ENCODE measurements at regions not wholly inside any gene's neighbourhood (a gene's known extent, or its start where the extent isn't known, plus 50 kb on each side); places are given as distances from the start of the nearest gene placed in this dataset.
"Not testable (repeated sequence)": the region's sequence is repeated elsewhere in the genome, so short reads cannot be mapped to it uniquely, and the experiment has no call there.

DNA sequence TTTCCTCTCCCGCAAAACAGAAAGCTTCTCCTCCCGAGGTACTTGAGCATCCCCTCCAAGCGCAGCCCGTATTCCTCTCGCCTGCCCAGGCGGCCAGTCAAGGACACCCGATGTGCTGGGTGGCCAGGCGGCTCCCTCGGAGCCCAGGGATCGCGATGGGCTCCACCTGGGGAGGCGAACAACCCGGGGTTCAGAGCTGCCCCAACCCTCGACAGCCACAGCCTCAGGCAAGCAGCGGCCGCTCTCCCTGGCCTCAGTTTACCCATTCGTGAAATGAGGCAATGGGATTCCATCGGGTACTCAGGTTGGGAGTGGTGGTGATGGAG lies 147.4 kb downstream of the CYP26A1 start:
- DNase-seq (ENCODE audit: low spot score), result no peak

DNA sequence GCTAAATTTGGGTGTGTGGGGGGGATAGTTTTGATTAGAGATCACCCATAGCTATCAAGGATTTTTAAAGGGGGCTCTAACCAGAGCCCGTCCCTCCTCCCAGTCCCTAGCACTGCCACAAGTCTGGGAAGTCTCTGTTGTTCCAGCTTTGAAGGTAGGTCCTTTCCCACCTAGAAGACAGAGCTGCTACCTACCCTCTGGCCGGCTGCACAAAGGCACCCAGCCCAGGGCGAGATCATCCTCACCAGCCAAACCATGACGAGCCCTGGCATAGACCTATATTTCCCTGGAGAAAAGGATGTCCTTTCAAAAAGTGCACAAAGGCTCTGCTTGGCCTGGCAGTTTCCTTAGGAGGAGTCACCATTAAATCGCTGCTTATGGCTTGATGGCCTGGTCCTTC lies 147.8 kb downstream of the CYP26A1 start:
- no peak for DNase-seq (ENCODE audit: low spot score)

DNA sequence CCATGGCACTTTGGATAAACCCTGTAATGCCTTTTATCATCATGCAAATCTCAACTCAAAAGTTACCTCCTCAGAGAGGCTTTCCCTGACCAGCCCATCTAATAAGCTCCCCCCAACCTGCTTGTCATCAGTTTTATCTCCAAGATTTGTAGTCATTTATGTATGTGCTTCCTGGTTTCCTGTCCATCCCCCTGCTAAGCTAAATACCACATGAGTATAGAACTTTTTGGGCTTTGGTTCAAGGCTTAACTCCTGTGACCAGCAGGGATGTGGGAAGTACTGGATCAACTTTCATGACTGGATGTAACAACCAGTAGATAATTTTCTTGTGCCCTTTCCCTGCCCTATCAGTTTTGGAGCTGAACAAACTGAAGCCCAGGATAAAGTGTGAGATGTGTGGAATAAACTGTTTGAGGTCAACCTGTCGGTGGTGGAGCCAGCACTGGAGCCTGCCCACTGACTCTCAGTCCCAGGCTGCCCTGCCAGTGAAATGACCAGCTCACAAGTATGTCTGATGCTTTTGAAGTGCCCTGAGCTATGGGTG lies 148.6 kb downstream of the CYP26A1 start:
- DNase-seq (ENCODE audit: low spot score), result no peak

DNA sequence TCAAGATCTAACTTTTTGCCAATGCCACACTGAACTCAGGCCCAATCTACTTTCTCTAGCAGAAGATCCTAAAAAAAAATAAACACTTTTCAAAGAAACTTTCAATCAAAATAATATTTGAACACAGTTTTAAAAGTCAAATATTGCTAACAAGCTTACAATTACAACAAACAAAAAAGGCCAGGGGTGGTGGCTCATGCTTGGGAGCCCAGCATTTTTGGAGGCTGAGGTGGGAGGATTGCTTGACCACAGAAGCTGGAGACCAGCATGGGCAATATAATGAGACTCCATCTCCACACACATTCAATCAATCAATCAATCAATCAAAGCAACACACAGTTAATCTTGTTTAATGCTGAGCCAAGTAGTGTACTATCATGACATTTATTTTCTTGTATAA lies 149.2 kb downstream of the CYP26A1 start:
- DNase-seq (ENCODE audit: low spot score), result no peak

DNA sequence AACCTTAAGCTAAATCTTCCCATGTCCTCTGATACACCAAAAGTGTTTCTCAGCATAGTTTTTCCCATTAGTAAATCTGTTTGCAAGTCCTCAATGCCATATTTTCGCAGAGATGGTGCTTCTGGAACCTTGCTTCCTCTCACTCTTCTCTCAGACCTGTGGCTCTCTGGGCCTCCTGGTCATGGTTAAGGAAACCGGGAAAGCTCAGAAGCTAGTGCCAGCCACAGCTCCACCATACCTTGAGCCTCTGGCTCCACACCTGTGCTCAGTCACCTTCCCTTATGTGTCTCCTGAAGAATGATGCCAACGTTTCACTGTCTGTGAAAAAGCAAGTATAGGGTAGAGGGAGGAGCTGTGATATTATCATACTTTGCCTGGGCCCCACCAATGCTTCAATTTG lies 149.6 kb downstream of the CYP26A1 start:
- no peak for DNase-seq (ENCODE audit: low spot score)

DNA sequence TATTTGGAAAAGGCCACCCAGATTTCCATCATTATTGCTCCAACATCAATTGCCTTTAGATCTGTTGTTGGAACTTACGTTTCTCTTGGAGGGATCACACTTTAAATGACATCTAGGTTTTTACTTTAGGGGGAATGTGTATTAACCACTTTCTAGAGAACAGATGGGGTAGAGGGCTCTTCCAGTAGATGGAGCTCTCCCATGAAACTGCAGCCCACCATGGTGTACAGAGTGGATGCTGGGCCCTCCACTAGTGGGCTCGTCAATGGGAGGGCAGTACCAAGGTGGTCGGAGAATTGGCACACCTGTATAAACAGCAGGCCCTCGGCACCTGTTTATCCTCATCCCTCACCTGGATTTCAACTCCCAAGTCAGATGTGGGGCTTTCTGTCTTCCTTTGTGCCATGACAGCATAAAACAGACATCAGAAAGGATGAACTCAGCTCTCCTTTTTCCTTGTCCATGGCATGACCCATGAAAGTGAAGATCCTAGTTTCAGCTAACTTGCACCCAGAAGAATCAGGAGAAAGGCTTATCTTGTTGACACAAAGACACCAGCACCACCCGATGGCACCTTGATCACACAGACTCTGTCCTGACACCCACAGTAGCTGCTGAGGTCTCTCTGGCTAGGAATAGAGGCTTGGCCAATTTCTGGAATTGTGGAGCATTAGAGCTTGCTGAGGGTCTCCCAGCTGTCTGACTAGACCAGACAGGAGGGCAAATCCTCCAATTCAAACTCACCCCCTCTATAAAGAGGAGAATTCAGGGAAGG lies 150.5 kb downstream of the CYP26A1 start:
- DNase-seq (ENCODE audit: low spot score), result no peak

DNA sequence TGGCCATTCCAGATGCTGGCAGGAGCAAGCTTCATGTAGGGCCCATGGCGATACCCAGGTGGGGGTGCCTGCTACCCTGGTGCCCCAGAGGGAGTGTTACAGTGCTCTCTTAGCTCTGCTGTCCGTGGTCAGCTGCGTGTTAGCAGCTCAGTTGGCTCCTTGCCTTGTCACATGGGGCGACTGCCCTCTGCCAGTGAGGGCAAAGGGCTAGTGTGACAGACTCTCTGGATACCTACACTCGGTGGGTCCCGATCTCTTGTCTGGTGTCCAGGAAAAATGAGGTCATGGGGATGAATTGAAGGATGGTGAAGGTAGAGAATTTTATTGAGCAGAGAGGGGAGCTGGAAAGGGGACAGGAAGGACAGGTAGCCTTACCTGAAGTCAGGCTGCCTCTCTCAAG lies 152.2 kb downstream of the CYP26A1 start:
- no peak for DNase-seq (ENCODE audit: low spot score)

DNA sequence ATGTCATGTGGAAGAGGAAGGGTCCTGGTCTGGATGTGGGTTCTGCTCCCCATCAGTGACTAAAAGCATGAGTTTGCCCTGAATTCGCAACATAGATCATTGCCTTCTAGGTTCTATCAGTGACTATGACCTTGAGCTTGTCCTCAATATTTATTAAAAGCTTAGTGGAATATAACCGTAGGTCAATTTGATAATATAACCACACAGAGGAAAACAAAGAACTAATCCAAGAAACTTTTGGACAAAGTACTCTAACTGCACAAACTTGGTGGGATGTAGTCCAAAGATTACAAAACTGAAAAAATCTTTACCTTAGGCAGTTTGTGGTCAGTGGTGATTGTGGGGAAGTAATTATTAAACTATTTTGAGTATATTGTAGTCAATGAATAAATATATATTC lies 152.9 kb downstream of the CYP26A1 start:
- DNase-seq (ENCODE audit: low spot score), result no peak

DNA sequence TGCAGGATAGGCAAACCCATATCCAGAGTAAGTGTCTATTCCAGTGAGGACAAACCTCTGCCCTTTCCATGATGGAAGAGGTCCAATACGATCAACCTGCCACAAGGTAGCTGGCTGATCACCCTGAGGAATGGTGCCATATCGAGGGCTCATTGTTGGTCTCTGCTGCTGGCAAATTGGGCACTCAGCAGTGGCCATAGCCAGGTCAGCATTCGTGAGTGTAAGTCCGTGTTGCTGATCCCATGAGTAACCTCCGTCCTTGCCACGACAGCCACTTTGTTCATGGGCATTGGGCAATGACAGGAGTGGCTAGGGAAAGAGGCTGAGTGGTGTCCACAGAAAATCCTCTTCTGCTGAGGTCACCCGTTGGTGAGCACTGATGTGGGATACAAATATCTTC lies 156.9 kb downstream of the CYP26A1 start:
- DNase-seq (ENCODE audit: low spot score), result not testable (repeated sequence)

DNA sequence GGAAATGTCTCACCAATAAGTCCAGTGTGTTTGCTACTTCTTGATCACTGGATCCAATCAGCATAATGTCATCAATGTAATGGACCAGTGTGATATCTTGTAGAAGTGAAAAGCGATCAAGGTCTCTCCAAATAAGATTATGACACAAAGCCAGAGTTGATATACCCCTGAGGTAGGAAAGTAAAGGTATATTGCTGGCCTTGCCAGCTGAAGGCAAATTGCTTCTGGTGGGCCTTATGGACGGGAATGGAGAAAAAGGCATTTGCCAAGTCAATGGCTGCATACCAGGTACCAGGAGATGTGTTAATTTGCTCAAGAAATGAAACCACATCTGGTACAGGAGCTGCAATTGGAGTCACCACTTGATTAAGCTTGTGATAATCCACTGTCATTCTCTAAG lies 158.5 kb downstream of the CYP26A1 start:
- not testable (repeated sequence) for DNase-seq (ENCODE audit: low spot score)

DNA sequence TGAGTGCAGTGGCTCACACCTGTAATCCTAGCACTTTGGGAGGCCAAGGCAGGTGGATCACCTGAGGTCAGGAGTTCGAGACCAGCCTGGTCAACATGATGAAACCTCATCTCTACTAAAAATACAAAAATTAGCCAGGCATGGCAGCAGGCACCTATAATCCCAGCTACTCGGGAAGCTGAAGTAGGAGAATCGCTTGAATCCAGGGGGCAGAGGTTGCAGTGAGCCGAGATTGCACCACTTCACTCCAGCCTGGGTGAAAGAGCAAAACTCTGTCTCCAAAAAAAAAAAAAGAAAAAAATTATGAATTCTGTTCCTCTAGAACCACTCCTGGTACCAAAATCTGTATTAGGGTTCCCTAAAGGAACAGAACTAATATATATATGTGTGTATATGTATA lies 161.2 kb downstream of the CYP26A1 start:
- DNase-seq (ENCODE audit: low spot score), result not testable (repeated sequence)

DNA sequence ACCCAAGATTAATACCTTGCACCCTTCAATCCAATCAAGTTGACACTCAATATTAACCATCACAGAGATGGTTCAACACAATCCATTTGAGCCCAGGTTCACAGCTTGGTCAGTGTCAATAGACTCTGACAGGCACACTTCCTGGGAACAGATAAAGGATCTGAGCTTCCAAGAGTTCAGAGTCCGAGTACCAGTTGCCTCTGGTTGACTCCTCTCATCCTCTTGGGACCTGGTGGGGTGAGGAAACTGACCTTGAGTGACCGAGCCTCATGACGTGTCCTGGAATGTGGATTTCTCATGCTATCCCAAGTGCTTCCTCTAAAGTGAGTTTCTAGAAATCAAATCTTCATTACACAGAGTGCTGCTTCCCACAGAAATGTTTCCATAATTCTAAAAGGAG lies 162.0 kb downstream of the CYP26A1 start:
- peak; percentile 90 for DNase-seq (ENCODE audit: low spot score)

DNA sequence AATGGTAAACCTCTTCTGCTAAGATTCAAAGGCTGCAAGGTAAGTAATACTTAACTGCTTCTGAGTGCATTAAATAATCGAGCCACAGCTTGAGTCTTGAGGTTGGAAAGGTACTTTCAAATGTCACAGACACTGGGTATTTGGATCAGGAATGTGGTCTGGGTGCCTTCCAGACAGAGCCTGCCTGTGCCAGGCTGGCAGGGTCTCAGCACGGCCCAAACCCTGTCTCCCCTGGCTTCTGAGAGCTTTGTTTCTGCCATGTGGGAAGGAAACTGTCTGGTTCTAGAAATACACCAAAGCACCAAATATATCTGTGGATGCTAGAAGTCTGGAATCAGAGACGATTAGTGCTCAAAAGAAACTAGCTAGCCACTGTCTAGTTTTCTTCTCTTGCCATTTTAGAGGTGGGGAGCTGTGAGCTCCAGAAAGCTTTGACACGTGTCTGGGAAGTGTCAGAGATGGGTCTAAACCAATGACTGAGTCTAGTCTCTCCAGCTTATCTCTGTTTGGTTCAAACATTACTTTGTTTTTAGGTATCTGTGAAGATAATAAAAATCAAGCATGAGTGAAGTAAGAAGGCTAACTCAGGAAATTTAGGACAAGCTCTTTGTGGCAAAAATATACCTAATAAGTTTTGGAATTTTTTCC lies 162.8 kb downstream of the CYP26A1 start:
- DNase-seq (ENCODE audit: low spot score), result no peak

DNA sequence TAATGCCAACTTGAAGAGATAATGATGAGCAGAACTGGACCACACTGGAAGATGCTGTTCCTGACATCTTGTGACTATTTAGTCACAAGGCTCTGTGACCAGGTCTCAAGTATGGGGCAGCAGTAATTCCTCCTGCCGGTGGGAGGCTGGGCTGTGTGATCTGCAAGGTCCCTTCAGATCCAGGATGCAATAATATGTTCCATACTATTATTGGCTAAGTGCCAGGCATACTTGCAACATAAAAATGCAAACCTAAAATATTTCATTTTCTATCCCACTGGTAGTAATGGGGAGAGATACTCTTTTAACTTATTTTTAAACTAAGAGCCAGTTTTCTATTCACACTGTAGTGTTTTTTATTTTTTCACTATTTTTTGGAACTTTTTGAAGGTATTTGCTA lies 171.5 kb downstream of the CYP26A1 start:
- no peak for DNase-seq (ENCODE audit: low spot score)

DNA sequence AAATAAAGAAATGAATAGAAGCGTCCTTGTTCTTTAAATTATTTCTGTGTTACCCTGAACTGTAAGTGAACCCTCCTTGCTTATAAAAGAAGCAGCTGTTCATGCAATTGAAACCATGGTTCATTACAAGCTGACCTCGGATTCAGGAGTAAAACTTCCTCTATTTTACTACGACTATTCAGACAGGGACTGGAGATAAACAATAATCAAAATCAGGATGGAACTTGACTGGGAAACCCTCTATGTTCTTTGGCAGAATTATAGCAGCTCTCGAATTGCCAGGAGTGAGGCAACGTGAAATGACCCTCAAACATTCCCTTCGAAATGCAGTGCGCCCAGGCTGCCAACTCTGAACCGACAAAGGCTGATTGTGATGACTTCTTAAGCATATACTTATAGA lies 172.1 kb downstream of the CYP26A1 start:
- no peak for DNase-seq (ENCODE audit: low spot score)

DNA sequence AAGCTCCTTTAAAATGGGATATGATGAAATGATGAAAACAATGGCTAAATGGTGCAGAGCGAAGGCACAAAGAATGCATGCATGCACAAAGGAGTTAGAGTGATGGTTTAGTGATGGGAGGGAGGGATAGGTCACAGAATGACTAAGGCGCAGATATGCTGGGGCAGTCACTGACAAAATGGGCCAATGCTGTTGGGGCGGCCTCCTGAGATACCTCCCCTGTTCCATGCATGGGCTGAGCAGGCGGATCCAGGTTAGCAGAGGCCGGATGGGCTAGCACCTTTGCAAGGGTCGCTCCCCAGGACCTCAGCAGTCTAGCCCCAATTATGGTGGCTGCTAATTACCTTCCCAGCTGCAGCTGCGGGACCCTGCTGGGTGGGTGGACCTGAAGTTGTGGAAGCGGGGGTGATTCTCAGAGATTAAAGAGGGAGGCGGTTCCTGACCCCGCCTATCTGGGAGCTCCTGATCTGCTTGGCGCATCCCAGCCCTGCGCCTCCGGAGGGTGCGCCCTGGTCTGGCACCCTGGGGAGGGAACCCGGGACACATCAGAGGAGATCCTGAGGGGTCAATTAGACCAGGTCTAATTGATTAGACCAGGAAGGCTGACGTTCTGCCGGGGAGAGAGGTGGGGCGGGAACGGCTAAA lies 175.0 kb downstream of the CYP26A1 start:
- DNase-seq (ENCODE audit: low spot score), result no peak

DNA sequence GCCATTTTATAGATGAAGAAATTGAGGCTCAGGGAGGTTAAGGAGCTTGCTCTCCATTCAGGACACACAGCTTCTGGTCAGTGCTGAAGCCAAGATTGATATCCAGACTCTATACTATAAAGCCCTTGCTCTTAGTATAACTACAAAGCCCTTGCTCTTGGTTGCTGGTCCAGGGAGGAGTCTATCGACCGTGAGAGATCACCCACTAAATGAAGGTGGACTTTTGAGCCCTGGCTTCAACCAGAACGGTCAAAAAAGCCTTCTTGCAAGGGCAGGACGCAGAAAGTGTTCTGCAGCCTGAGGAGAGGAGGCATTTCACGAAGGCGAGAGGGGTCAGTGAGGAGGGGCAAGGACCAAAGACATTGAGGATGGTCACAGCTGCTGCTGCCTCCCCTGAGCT lies 176.3 kb downstream of the CYP26A1 start:
- no peak for DNase-seq (ENCODE audit: low spot score)

DNA sequence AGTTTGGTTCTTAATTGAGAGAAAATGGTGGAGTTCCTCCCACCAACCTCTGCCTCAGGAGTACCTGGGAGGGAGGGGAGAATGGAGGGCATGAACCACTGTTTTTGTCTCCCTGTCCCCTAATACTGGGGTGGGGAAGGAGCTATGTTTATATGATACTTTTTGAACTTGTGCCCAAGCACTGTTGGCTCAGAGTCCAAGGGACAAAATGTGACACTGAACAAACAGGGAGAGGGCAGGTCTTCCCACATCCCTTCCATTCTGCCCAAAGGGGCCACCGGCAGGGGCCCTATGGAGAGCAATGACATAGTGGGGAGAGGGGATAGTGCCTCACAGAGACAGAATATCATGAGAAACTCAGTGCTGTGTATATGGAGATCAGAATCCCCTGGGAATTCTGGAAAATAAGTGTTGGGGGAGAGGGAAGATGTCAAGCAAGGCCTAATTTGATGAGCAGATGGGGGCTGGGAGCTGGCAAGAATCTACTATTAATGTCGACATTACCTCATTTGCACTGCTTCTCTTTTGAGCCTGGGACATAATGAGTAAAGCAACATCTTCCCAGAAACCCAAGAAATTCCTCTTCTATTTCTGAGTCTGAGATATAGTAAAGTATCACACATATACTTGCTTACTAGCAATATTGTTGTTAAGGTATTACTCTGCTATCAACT lies 180.6 kb downstream of the CYP26A1 start:
- no peak for DNase-seq (ENCODE audit: low spot score)

DNA sequence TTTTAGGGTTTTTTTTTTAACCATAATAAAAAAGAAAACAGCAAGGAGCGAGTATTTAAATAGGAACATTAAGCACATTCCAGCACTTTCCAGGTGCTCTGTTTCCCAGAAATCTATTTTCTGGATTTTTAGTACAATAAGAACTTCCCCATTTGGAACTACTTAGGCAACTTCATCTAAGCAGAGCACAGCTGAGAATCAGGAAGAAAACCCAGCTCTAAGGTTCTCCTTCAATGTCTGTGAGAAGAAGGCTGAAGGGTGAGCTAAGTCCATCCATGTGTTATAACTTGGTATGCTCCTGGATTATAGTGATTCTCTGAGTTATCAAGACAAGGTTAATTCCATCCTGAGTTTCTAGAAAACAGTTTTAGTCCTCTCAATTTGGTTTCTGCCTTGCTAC lies 181.9 kb downstream of the CYP26A1 start:
- no peak for DNase-seq (ENCODE audit: low spot score)
